Activated CD4-positive, CD25-positive, alpha-beta regulatory T cell treated with anti-CD3 and anti-CD28 coated beads, Interleukin-2, amount 50 U/mL, for 16 hours (primary cell): ENCODE measurements at regions not wholly inside any gene's neighbourhood (a gene's known extent, or its start where the extent isn't known, plus 50 kb on each side); places are given as distances from the start of the nearest gene placed in this dataset.
"Not testable (repeated sequence)": the region's sequence is repeated elsewhere in the genome, so short reads cannot be mapped to it uniquely, and the experiment has no call there.

ENCODE experiments used
- DNase-seq: peaks from one replicate; pipeline ENCODE4 v3.0.0-alpha.2; 2020; ENCODE audit warnings: low read depth, low spot score

- DNase-seq: not testable (repeated sequence)
Measured at GRCh38 chr1:245102149-245102548, 52.6 kb upstream of the KIF26B start.

DNA sequence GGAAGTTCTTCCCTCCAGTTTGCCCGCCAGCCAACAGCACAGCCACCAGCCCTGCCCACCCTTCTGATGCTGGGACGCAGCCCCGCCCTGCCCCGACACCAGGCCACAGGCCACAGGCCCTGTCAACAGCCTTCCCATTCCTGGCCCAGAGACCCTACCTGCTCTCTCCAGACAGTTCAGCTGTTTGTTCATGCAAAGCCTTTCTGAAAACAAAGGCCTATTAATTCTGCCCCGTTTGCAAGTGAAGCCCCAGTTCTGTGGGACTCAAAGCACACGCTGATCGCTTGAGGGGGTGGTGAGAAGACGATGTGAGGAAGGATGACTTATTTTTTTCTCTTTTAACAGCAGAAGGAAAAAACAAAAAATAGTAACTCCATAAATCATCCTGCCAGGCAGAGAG lies 55.4 kb upstream of the KIF26B start:
- no peak for DNase-seq

GRCh38 chr1:245098924-245099323 lies 55.9 kb upstream of the KIF26B start:
- no peak for DNase-seq

DNA sequence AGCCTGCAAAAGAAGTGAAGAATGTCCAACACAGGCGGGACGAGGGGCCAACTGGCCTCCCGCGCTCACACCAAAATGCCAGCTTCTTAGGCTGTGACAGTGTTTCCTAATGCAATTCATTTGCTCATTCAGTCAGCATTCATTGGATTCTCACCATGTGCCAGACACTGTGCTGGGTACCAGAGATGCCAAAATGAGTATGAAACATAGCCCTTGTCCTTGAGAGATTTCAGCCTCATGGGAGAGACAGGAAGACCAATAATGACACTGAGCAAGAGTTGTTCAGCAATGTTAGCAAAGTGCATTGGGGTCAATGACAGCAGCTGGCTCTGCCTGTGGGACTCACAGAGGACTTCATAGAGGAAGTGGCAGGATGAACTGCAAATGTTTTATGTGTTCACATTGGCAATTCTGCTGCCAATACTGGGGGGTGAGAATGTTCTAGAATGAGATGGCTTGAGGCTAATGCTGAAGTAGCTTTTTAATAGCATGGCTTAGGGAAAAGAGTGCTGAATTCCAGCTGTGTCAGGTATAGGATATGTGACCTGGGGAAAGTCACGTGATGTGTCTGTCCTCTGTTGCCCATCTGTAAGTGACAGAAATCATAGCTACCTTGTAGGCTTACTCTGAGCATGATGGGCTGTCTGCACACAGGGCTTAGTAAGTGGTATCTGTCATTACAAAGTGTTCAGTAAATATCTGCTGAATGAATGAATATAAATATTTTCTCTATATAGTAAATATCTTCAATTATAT lies 58.3 kb upstream of the KIF26B start:
- no peak for DNase-seq

GRCh38 chr1:245095903-245096302 lies 58.9 kb upstream of the KIF26B start:
- DNase-seq: no peak

GRCh38 chr1:245094954-245095353 lies 59.8 kb upstream of the KIF26B start:
- no peak for DNase-seq

- no peak for DNase-seq
Measured at GRCh38 chr1:245094092-245094491, 60.7 kb upstream of the KIF26B start.

GRCh38 chr1:245092638-245092976 lies 62.2 kb upstream of the KIF26B start:
- DNase-seq: no peak

DNA sequence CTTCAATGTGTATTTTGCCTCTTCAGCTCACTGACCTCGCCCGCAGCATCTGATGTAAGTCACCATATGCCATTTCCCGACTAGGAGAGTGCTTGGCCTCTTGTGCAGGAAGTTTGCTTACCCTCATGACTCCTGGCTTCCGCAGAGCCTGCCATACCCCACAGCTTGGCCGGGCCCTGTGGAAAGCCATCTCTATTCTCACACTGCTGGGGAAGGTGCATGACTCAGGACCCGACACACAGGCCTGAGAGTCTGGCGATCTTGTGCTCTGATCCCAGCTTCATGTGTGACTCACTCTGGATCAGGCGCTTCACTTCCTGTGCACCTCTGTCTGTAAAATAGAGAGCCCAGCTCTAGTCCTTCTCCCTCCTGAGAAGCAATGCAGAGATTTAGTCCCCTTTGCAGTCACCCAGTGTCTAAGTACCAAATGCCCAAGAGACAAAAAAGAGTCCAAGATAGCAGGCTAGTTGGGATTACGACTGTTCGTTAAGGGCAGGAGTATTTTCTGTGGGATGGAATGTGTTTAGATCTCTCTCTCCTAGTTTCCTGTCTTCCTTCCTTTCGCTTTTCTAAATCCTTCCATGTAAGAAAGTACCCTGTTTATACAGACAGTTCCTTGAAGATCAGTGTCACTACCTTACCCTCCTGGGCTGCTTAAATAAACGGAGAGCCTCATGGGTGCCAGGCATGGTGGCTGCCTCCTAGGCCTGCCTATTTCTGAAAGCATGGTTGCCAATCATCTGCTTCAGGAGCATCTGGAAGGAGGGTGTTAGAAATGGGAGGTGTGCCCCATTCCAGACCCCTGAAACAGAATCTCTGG lies 62.8 kb upstream of the KIF26B start:
- no peak for DNase-seq

GRCh38 chr1:245091171-245091621 lies 63.6 kb upstream of the KIF26B start:
- no peak for DNase-seq

- DNase-seq: no peak
Measured at GRCh38 chr1:245090491-245091090, 64.2 kb upstream of the KIF26B start.

GRCh38 chr1:245087723-245088122 lies 67.1 kb upstream of the KIF26B start:
- no peak for DNase-seq

DNA sequence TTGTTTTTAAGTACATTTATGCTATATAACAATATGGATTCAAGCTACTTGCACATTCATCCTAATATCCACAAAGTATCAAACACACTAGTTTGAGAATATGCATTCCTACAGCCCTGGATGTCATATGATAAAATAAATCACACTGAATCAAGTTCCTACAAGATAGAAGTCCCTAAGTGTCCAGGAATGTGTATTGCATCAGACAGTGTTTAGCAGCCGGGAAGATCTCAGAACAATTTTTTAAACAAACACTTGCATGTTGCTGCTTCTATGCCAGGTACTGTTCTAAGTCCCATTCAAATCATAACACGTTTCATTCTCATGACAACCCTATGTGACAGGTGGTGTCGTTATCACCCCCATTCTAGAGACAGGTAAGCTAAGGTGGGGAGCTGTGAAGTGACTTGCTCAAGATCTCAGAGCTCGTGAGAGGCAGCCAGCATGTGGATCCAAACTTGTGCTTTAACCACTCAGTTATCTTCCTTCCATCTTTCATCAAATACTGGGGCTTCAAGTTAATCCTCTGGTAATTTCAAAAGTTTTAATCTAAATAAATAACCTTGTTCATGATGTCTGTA lies 68.3 kb upstream of the KIF26B start:
- no peak for DNase-seq

DNA sequence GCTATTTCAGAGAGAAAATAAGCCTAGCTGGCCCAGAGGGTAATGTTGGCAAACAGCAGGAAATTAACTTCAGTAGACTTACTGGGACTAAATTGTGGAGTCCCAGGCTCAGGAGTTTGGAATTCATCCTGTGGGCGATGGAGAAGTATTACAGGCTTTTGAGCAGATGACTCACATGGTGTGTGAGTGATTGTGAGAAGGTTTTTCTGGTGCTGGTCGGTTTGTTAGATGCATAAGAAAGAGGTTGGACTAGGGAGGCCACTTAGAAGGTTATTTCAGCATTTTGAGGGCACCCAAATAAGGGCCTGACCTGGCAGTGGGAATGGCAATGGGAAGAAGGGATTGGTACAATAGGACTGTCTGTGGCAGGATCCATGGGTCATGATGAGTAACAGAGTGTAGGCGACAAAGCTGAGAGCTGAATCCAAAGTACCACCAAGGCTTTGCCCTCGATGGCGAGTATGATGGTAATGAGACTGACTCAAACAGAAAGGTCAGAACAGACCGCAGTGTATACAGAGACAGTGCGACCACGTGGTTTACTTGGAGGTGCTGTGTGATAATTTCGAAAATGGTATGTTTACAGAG lies 69.2 kb upstream of the KIF26B start:
- no peak for DNase-seq

DNA sequence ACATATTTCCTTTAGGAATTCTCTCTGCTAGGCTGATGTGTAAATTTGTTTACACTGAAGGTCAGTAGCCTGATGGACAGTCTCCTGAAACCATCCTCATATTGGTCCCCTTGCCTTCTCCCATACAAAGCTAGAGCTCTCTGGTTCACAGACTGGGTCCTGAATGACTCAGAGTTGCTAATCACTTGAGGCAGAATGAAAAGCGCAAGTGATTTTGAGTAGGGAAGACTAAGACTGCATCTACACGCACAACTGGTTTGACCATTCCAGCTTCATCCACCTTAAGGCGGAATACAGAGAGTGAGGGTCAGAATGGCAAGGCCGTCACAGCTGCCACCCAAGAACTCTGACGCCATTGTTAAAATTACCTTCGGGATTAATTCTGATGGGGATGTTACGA lies 70.2 kb upstream of the KIF26B start:
- DNase-seq: no peak

GRCh38 chr1:245079021-245079609 lies 75.7 kb upstream of the KIF26B start:
- DNase-seq: no peak

DNA sequence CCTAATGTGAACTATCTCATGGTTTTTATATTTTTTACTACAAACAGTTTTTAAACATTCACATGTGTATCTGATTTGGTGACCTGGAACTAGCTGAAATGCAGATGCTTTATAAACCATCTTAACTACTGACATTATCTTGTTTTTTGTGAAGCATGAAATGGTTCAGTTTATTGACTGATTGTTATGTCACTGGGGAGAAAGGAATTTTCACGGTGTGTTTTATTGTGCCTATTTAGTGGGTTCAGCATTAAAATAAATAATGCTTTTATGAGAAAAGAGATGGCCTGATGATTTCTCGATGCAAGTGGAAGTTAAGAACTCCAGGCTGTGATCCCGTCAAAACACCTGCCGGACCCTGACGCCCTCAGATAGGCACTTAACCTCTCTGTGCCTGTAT lies 79.9 kb upstream of the KIF26B start:
- no peak for DNase-seq

GRCh38 chr1:245074232-245074747 lies 80.5 kb upstream of the KIF26B start:
- DNase-seq: no peak

GRCh38 chr1:245070836-245071615 lies 83.8 kb upstream of the KIF26B start:
- no peak for DNase-seq

- DNase-seq: no peak
Measured at GRCh38 chr1:245067257-245067656, 87.5 kb upstream of the KIF26B start.
